ENCODE measurements at regions not wholly inside any gene's neighbourhood (a gene's known extent, or its start where the extent isn't known, plus 50 kb on each side); places are given as distances from the start of the nearest gene placed in this dataset.

GRCh38 chr2:2620604-2621003 lies 289.5 kb upstream of the MYT1L start:
- TF ChIP-seq CTCF (conservative IDR thresholded peaks at IDR 0.05 in 1 of 2, IDR thresholded peaks at IDR 0.05 in 1 of 2; ENCODE audit: extremely low read depth in 1 of 2, insufficient read depth in 1 of 2, low read depth in 1 of 2, low read length in 2 of 2) (no peak), EZH2 (IDR thresholded peaks at IDR 0.05; ENCODE audit: borderline replicate concordance, low read length) (no peak)

All from mammary epithelial cell (primary cell).